Osteoblast (primary cell): ENCODE measurements at regions not wholly inside any gene's neighbourhood (a gene's known extent, or its start where the extent isn't known, plus 50 kb on each side); places are given as distances from the start of the nearest gene placed in this dataset.

Source experiments
- DNase-seq: peaks from one replicate; pipeline ENCODE4 v3.0.0; 2011; ENCODE audit warnings: low spot score, mixed read lengths; ENCODE audit not compliant: insufficient read length; ENCODE audit errors: missing footprints
- H2AFZ ChIP-seq: 2 replicates; pipeline ENCODE4 v1.6.0; 2011; ENCODE audit warnings: mild to moderate bottlenecking, low read length
- H3K27ac ChIP-seq: 2 replicates; pipeline ENCODE4 v1.5.1; 2011; ENCODE audit warnings: mild to moderate bottlenecking, low read depth, low read length, moderate library complexity
- H3K27me3 ChIP-seq: 2 replicates; pipeline ENCODE4 v1.6.0; 2012; ENCODE audit warnings: mild to moderate bottlenecking, control low read depth, inconsistent platforms, low read length, moderate library complexity; ENCODE audit not compliant: insufficient read depth
- H3K36me3 ChIP-seq: 2 replicates; pipeline ENCODE4 v1.5.1; 2011; ENCODE audit warnings: mild to moderate bottlenecking, low read length, control low read depth, moderate library complexity; ENCODE audit not compliant: insufficient read depth
- H3K4me1 ChIP-seq: 2 replicates; pipeline ENCODE4 v1.5.1; 2011; ENCODE audit warnings: mild to moderate bottlenecking, low read length, control low read depth, moderate library complexity; ENCODE audit not compliant: insufficient read depth
- H3K4me2 ChIP-seq: 2 replicates; pipeline ENCODE4 v1.6.0; 2011; ENCODE audit warnings: mild to moderate bottlenecking, low read length; ENCODE audit not compliant: insufficient read depth
- H3K4me3 ChIP-seq: fragments of 200-600 bp; sonication (generic); 3 replicates; pipeline ENCODE4 v1.5.1; 2012; ENCODE audit warnings: mild to moderate bottlenecking, low read length, inconsistent platforms; ENCODE audit not compliant: insufficient read depth
- H3K79me2 ChIP-seq: 2 replicates; pipeline ENCODE4 v1.6.0; 2012; ENCODE audit warnings: mild to moderate bottlenecking, low read length, control low read depth, inconsistent platforms; ENCODE audit not compliant: insufficient read depth
- H3K9me3 ChIP-seq: 2 replicates; pipeline ENCODE4 v1.5.1; 2011; ENCODE audit warnings: low read depth, low read length, control low read depth
- H4K20me1 ChIP-seq: 2 replicates; pipeline ENCODE4 v1.6.0; 2012; ENCODE audit warnings: mild to moderate bottlenecking, low read length, control low read depth; ENCODE audit not compliant: insufficient read depth
- CTCF ChIP-seq: IDR thresholded peaks from 2 replicates; pipeline ENCODE4 v1.5.1; 2011; ENCODE audit warnings: mild to moderate bottlenecking, low read depth, low read length, moderate library complexity; ENCODE audit errors: extremely low read depth

GRCh38 chr18:21928925-21929324 is 188.3 kb downstream of the MIB1 start:
- Histone ChIP-seq H4K20me1 (no peaks in the 10 kb centered on the region), H3K27ac (no peak overlapping the region), H3K4me1 (no peaks in the 10 kb centered on the region), H3K4me2 (no peak overlapping the region), H3K9me3 (no peaks in the 10 kb centered on the region), H3K4me3 (no peak overlapping the region), H3K27me3 (peaks cover 25% of the 10 kb centered on the region), H2AFZ (no peak overlapping the region), H3K79me2 (no peaks in the 10 kb centered on the region), H3K36me3 (no peaks in the 10 kb centered on the region)
- DNase-seq: no peak
- no peak for TF ChIP-seq CTCF

- Histone ChIP-seq H2AFZ (no peak overlapping the region), H3K36me3 (no peaks in the 10 kb centered on the region), H3K4me2 (no peak overlapping the region), H3K4me1 (no peaks in the 10 kb centered on the region), H3K27me3 (peaks cover 27% of the 10 kb centered on the region), H3K79me2 (no peaks in the 10 kb centered on the region), H3K9me3 (no peaks in the 10 kb centered on the region), H4K20me1 (no peaks in the 10 kb centered on the region), H3K27ac (no peak overlapping the region), H3K4me3 (no peak overlapping the region)
- DNase-seq: no peak
- TF ChIP-seq CTCF: no peak
These were observed 189.6 kb downstream of the MIB1 start for GRCh38 chr18:21930177-21930576.

- Histone ChIP-seq H3K4me2 (no peak overlapping the region), H3K4me3 (no peak overlapping the region), H3K27me3 (peaks cover 12% of the 10 kb centered on the region), H3K36me3 (no peaks in the 10 kb centered on the region), H2AFZ (no peak overlapping the region), H3K4me1 (no peaks in the 10 kb centered on the region), H3K27ac (no peak overlapping the region), H4K20me1 (no peaks in the 10 kb centered on the region), H3K9me3 (no peaks in the 10 kb centered on the region), H3K79me2 (no peaks in the 10 kb centered on the region)
- DNase-seq: peak; percentile 42
- TF ChIP-seq CTCF: no peak
These were observed 193.6 kb downstream of the MIB1 start for GRCh38 chr18:21933931-21934765.

- Histone ChIP-seq H3K4me3 (no peak overlapping the region), H3K27ac (no peak overlapping the region), H3K79me2 (no peaks in the 10 kb centered on the region), H2AFZ (no peak overlapping the region), H3K9me3 (no peaks in the 10 kb centered on the region), H4K20me1 (no peaks in the 10 kb centered on the region), H3K27me3 (peaks cover 12% of the 10 kb centered on the region), H3K36me3 (no peaks in the 10 kb centered on the region), H3K4me2 (no peak overlapping the region), H3K4me1 (no peaks in the 10 kb centered on the region)
- no peak for TF ChIP-seq CTCF
- DNase-seq: no peak
These were observed 194.1 kb downstream of the MIB1 start for GRCh38 chr18:21934766-21935015.
